Aorta (tissue), 5 donors: ENCODE measurements at regions not wholly inside any gene's neighbourhood (a gene's known extent, or its start where the extent isn't known, plus 50 kb on each side); places are given as distances from the start of the nearest gene placed in this dataset.
A peak's percentile ranks its signal among the peaks of the same experiment; 100 is the strongest.

ENCODE experiments used
- ATAC-seq: fragments of 200-7000 bp; cut with Tn5 transposase; one replicate; pipeline ENCODE4 v1.9.1; 2022; ENCODE audit warnings: moderate library complexity; ENCODE audit not compliant: low FRiP score
- DNase-seq, 2 donors: peaks; one replicate each; pipeline ENCODE4 v3.0.0-alpha.2; 2020
- H3K27ac ChIP-seq, 2 donors: one replicate each; pipeline ENCODE4 v1.5.1; 2013; ENCODE audit warnings: low read length in 2 of 2, mild to moderate bottlenecking in 2 of 2, moderate library complexity in 2 of 2, control low read depth in 1 of 2, inconsistent platforms in 1 of 2, low read depth in 1 of 2
- H3K27me3 ChIP-seq, 2 donors: one replicate each; pipeline ENCODE4 v1.6.1; 2013; ENCODE audit warnings: control low read depth in 1 of 2, low read length in 1 of 2, mild to moderate bottlenecking in 1 of 2, moderate library complexity in 1 of 2; ENCODE audit not compliant: insufficient read depth in 2 of 2, control insufficient read depth in 1 of 2
- H3K36me3 ChIP-seq, 2 donors: one replicate each; pipeline ENCODE4 v1.6.1; 2013; ENCODE audit warnings: control low read depth in 1 of 2, low read length in 1 of 2, mild to moderate bottlenecking in 1 of 2; ENCODE audit not compliant: insufficient read depth in 2 of 2, control insufficient read depth in 1 of 2
- H3K4me1 ChIP-seq, 2 donors: one replicate each; pipeline ENCODE4 v1.6.1; 2013; ENCODE audit warnings: low read length in 2 of 2, control low read depth in 1 of 2, mild to moderate bottlenecking in 1 of 2, moderate library complexity in 1 of 2; ENCODE audit not compliant: insufficient read depth in 2 of 2, control insufficient read depth in 1 of 2
- H3K4me3 ChIP-seq, 2 donors: one replicate each; pipeline ENCODE4 v1.5.1; 2013; ENCODE audit warnings: low read length in 2 of 2, control low read depth in 1 of 2, mild to moderate bottlenecking in 1 of 2
- H3K9me3 ChIP-seq: one replicate; pipeline ENCODE4 v1.6.1; 2013; ENCODE audit warnings: mild to moderate bottlenecking, low read length; ENCODE audit not compliant: control insufficient read depth
- WGBS, 2 donors: extraction: QIAGEN DNeasy Blood & Tissue Kit; methylation state at CpG; one replicate each; pipeline ENCODE4 v1.1.7; 2013; 5-methylcytosine and 5-hydroxymethylcytosine counted together
- intact Hi-C, 2 donors: fragments of 100-400 bp; cut with DNase I; formaldehyde crosslinking; loops; one replicate each; pipeline versions ENCODE4 v1.14.2 to v1.15.0; 2022
- donor health status: healthy with polysubstance abuse.
- donor health status: Bipolar disorder and iron deficiency.
- donor health status: DM: no; HTN: no; CAD: no.
- donor health status: DM: no; HTN: no; CAD: no.
- donor health status: DM: yes; HTN: yes; CAD: no.

DNA sequence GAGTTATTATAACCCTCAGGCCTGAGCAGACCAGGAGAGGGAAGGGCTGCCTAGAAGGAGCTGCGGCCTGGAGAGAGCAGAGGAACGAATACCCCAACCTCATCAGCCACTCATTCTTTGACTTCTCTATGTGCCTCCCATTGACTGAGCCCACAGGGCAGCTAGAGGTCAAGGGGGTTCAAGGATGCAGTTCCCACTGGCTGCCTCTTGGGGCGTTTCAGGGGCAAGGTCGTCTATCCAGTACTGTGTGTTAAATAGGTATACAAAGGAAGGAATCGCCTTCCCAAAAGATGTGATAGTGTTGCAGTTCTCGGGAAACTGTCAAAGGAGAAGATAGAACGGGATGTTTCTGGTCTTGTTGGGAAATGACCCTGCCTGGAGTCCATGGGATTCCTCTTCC lies 250.6 kb downstream of the PRDM2 start:
- Histone ChIP-seq H3K27ac (no peak overlapping the region), H3K4me1 (no peaks in the 10 kb centered on the region), H3K9me3 (no peaks in the 10 kb centered on the region), H3K27me3 (no peaks in the 10 kb centered on the region), H3K4me3 (no peak overlapping the region), H3K36me3 (no peaks in the 10 kb centered on the region)
- intact Hi-C loops = no loop called here
- WGBS, 2 donors = 63 to 68% methylated on average over 7 of the region's 7 CpGs
- no peak for ATAC-seq
- no peak for DNase-seq

DNA sequence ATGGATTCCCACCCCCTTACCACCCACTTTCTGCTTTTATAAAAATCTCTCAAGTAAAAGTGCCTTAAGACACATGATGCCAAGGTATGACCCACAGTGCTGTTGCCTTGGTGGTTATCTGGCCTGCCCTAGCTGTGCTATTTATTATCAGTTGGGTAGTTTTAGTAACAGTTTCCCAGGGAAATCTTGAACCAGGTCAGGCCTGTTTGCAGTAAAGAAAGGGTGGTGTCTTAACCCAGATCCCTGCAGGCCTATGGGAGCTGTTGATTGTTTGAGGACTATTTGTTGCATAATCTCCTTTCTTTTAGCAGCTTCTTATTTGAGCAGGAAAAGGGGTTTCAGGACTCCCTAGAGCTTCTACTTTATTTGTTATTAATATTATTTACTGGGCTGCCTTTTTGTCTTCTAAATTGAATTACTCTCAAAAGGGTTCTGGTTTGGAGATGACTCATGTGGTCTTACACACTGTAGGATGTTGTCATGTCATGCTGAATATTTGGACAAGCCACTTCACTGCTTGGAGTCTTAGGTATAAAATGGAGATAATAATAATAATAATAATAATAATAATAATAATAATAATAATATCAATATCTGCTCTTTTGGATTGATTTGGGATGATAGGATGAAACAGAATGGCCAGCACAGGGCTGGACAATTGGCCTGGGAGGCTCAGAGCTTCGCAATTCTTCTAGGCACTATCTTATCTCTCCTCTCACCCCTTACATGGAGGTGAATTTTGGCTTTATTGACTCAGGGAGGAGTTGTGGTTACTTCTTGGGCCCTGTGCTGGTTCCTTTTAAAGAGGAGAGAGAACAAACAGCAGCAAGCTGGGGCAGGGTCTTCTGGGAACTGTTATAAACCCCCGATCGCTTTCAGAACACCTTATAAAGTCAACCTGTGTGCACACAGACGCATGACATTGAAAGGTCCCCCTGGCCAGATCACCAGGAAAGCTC lies 252.1 kb downstream of the PRDM2 start:
- Histone ChIP-seq H3K27ac (no peak overlapping the region), H3K9me3 (no peaks in the 10 kb centered on the region), H3K36me3 (no peaks in the 10 kb centered on the region), H3K4me3 (no peak overlapping the region), H3K4me1 (no peaks in the 10 kb centered on the region), H3K27me3 (no peaks in the 10 kb centered on the region)
- DNase-seq (no peak), ATAC-seq (no peak)
- 70 to 71% methylated on average over 4 of the region's 4 CpGs for WGBS, 2 donors
- intact Hi-C loops = no loop called here

DNA sequence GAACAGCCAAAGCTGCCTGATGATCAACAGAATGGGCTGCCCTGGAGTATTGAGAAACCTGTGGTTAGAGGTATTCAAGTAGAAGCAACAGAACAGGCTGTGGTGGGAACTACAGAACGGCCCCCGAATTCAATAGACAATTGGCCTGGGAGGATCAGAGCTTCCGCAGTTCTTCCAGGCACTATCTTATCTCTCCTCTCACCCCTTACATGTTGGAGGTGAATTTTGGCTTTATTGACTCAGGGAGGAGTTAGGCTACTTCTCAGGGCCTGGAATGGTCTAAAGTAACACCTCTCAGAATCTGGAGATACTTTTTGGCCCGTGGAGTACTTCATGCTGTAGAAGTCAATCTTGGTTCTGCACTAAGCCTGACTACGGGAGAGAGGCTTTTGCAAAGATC lies 253.0 kb downstream of the PRDM2 start:
- no peak for ATAC-seq
- 85 to 86% methylated on average over 5 of the region's 5 CpGs for WGBS, 2 donors
- no peaks in the 10 kb centered on the region for H3K27me3 ChIP-seq
- H3K4me3 ChIP-seq = no peak overlapping the region
- no peak for DNase-seq
- H3K9me3 ChIP-seq = no peaks in the 10 kb centered on the region
- intact Hi-C loops = no loop called here
- no peaks in the 10 kb centered on the region for H3K4me1 ChIP-seq
- H3K27ac ChIP-seq = no peak overlapping the region
- no peaks in the 10 kb centered on the region for H3K36me3 ChIP-seq

DNA sequence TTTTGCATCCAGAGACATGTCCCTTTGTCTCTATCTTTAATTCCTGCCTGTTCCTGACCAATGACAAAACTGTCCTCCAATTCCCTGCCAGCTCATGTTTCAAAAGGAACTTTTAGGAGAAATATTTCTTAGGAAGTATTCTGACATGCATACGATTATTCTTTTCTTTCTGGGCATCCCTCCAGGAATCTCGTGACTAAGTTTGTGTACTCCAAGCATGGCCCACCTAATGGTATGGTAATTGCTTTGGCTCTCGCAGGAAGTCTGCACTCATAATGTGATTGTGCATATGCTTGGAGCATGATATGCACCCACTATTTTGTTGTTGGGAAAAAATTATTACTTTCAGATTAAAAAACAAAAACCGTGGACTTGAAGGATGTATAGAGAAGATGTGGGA lies 256.4 kb downstream of the PRDM2 start:
- Histone ChIP-seq H3K27ac (no peak overlapping the region), H3K4me3 (no peak overlapping the region), H3K36me3 (no peaks in the 10 kb centered on the region), H3K4me1 (no peaks in the 10 kb centered on the region), H3K9me3 (no peaks in the 10 kb centered on the region), H3K27me3 (no peaks in the 10 kb centered on the region)
- DNase-seq = no peak
- 19 to 25% methylated on average over 4 of the region's 4 CpGs for WGBS, 2 donors
- intact Hi-C loops = no loop called here
- no peak for ATAC-seq

DNA sequence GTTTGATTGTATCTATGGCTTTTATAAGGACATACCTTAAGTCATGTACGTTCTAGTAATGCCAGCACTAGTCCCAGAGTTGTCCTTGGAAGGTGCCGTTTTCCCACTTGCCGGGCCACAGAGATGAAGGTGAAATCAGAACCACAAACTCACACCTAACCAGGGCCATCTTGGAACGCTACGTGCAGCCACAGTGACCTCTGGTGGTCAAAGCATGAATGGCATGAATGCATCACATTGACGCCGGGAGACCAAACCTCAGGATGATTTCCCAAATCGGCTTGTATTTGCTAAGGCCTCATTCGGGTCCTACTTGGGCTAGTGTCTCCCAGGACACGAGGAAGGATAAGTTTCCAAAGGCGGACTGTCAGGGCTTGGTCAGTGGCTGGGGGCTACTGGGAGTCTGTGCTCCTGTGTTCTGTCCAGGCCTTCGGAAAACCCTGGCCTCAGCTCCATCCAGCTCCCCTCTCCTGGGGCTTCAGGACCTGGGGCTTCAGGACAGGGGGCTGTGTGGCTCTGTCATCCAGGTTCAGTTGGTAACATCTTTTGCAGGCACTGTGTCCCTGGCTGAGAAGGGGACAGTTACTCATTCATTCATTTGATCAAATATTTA lies 260.5 kb downstream of the PRDM2 start:
- no peaks in the 10 kb centered on the region for H3K4me1 ChIP-seq
- H3K27ac ChIP-seq = no peak overlapping the region
- no peaks in the 10 kb centered on the region for H3K27me3 ChIP-seq
- no peaks in the 10 kb centered on the region for H3K36me3 ChIP-seq
- intact Hi-C loops = loop anchor here (1.0 to 5.0 kb wide), 2 partner anchors 133 to 295 kb away; no protein-coding TSS in a partner anchor
- no peak overlapping the region for H3K4me3 ChIP-seq
- ATAC-seq (peak; percentile 81), DNase-seq (peak; percentile 64 to 85)
- 11 to 12% methylated on average over 12 of the region's 12 CpGs for WGBS, 2 donors
- no peaks in the 10 kb centered on the region for H3K9me3 ChIP-seq

DNA sequence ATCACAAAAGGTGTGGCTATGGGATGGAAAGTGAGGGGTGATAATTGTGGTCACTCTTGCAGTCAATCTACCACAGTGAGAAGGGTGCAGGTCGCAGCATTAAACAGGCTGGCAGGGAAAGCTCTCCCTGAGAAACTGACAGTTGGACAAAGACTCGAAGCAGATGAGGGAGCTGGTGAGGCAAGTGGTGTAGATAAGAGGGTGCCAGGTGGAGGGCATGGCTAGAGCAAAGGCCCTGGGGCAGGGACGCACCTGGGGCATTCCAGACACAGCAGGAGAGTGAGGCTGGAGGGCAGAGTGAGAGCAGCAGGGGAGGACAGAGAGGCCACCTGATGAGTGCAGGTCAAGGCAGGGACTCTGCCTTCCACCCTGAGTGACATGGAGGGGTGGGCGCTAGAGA lies 264.8 kb downstream of the PRDM2 start:
- Histone ChIP-seq H3K4me3 (no peak overlapping the region), H3K27me3 (no peaks in the 10 kb centered on the region), H3K27ac (no peak overlapping the region), H3K9me3 (no peaks in the 10 kb centered on the region), H3K36me3 (no peaks in the 10 kb centered on the region), H3K4me1 (no peaks in the 10 kb centered on the region)
- no peak for DNase-seq
- WGBS, 2 donors = 74 to 80% methylated on average over 4 of the region's 4 CpGs
- intact Hi-C loops = loop anchor here in 1 of 2 donors (5.0 kb wide), 1 partner anchor 137 kb away; no protein-coding TSS in a partner anchor
- ATAC-seq = no peak

DNA sequence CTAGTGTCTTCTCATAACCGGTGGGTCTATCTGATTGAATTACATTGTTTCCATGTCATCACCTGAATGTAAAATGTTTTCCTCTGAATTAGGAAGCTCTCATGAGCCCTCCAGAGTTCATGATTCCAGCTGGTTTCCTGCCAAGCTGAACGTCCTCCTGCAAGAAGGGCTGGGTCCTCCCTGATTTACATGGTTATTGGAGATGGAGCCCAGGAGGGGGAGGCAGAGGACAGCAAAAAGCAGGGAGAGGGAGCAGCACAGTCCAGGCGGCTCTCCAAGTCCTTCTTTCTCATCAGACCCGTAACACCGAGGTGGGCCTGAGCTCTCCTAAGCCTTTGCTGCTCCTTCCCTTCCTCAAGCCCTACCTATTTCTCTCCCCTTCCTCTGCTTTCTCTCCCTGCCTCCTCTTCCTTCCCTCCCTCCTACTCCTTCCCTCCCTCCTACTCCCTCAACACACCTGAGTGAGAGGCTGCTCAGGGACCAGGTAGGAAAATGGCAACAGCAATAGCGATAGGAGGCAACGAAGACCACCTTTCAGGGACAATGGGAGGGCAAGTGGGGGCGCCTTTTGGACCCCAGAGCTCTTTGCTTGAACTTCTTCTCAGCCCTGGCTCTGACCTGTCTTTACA lies 265.9 kb downstream of the PRDM2 start:
- 29 to 30% methylated on average over 8 of the region's 8 CpGs for WGBS, 2 donors
- peak; percentile 56 for ATAC-seq
- DNase-seq = no peak
- Histone ChIP-seq H3K36me3 (no peaks in the 10 kb centered on the region), H3K9me3 (peaks cover under 1% of the 10 kb centered on the region), H3K4me1 (no peaks in the 10 kb centered on the region), H3K27ac (no peak overlapping the region), H3K4me3 (no peak overlapping the region), H3K27me3 (no peaks in the 10 kb centered on the region)
- intact Hi-C loops = no loop called here

DNA sequence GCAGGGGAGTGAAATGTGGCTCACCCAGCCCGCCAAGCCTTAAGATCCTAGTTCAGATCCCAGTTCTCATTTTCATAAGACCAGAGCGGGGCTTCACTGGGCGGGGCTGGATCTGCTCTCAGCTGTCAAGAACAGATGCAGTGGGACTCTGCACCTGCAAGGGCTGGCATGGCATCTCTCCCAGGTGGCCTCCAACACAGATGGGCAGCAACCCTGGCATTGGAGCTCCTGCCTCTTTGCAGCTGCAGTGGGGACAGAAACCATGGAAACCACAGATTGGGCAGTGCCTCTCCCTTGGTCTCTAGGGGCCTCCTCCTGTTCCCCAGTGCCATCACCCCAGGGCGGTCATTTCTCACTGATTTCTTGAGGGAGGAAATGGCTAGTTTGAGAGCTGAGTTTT lies 267.7 kb downstream of the PRDM2 start:
- H3K4me1 ChIP-seq = no peaks in the 10 kb centered on the region
- H3K27ac ChIP-seq = no peak overlapping the region
- intact Hi-C loops = no loop called here
- 91 to 96% methylated on average over 4 of the region's 4 CpGs for WGBS, 2 donors
- DNase-seq (no peak), ATAC-seq (no peak)
- H3K36me3 ChIP-seq = no peaks in the 10 kb centered on the region
- H3K4me3 ChIP-seq = no peak overlapping the region
- H3K27me3 ChIP-seq = no peaks in the 10 kb centered on the region
- H3K9me3 ChIP-seq = peaks cover 5% of the 10 kb centered on the region
